ENCODE measurements at regions not wholly inside any gene's neighbourhood (a gene's known extent, or its start where the extent isn't known, plus 50 kb on each side); places are given as distances from the start of the nearest gene placed in this dataset.

GRCh38 chr1:177783051-177783450 is 186.8 kb downstream of the SEC16B start:
- TF ChIP-seq, protein P1, sequence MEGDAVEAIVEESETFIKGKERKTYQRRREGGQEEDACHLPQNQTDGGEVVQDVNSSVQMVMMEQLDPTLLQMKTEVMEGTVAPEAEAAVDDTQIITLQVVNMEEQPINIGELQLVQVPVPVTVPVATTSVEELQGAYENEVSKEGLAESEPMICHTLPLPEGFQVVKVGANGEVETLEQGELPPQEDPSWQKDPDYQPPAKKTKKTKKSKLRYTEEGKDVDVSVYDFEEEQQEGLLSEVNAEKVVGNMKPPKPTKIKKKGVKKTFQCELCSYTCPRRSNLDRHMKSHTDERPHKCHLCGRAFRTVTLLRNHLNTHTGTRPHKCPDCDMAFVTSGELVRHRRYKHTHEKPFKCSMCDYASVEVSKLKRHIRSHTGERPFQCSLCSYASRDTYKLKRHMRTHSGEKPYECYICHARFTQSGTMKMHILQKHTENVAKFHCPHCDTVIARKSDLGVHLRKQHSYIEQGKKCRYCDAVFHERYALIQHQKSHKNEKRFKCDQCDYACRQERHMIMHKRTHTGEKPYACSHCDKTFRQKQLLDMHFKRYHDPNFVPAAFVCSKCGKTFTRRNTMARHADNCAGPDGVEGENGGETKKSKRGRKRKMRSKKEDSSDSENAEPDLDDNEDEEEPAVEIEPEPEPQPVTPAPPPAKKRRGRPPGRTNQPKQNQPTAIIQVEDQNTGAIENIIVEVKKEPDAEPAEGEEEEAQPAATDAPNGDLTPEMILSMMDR (IDR thresholded peaks at IDR 0.05): no peak
- TF ChIP-seq EP300 (IDR thresholded peaks at IDR 0.05) (no peak), POLR2A (IDR thresholded peaks at IDR 0.05) (no peak), POLR2AphosphoS5 (IDR thresholded peaks at IDR 0.05) (no peak)
